OCI-LY1 (cell line): ENCODE measurements at regions not wholly inside any gene's neighbourhood (a gene's known extent, or its start where the extent isn't known, plus 50 kb on each side); places are given as distances from the start of the nearest gene placed in this dataset.

Source experiments
- H2AFZ ChIP-seq: fragments of 200-600 bp; sonication (generic), shearing (Covaris generic); 2 replicates; pipeline ENCODE4 v1.6.0; 2014; ENCODE audit warnings: antibody characterized with exemption, mild to moderate bottlenecking, low read length
- H3F3A ChIP-seq: fragments of 200-600 bp; sonication (generic), shearing (Covaris generic); 2 replicates; pipeline ENCODE4 v1.6.0; 2014; ENCODE audit warnings: mild to moderate bottlenecking, antibody characterized with exemption, low read length, moderate library complexity; ENCODE audit not compliant: insufficient read depth
- H3K27ac ChIP-seq: fragments of 200-600 bp; sonication (generic); 2 replicates; pipeline ENCODE4 v1.5.1; 2014; ENCODE audit warnings: low read length, mixed run types, mild to moderate bottlenecking, low read depth; ENCODE audit not compliant: poor library complexity, severe bottlenecking
- H3K27me3 ChIP-seq: fragments of 200-600 bp; sonication (generic); 2 replicates; pipeline ENCODE4 v1.6.0; 2014; ENCODE audit warnings: antibody characterized with exemption, mild to moderate bottlenecking, low read length, moderate library complexity; ENCODE audit not compliant: insufficient read depth
- H3K36me3 ChIP-seq: fragments of 200-600 bp; sonication (generic); 2 replicates; pipeline ENCODE4 v1.6.1; 2014; ENCODE audit warnings: mild to moderate bottlenecking, antibody characterized with exemption, low read length, moderate library complexity, mixed read lengths; ENCODE audit not compliant: insufficient read depth
- H3K4me1 ChIP-seq: fragments of 200-600 bp; sonication (generic); 2 replicates; pipeline ENCODE4 v1.5.1; 2014; ENCODE audit warnings: mild to moderate bottlenecking, low read length, moderate library complexity; ENCODE audit not compliant: insufficient read depth, severe bottlenecking
- H3K4me2 ChIP-seq: fragments of 200-600 bp; sonication (generic), shearing (Covaris generic); 2 replicates; pipeline ENCODE4 v1.6.1; 2014; ENCODE audit warnings: low read length
- H3K4me3 ChIP-seq: fragments of 200-600 bp; sonication (generic); 2 replicates; pipeline ENCODE4 v1.5.1; 2014; ENCODE audit warnings: low read length, low read depth, mild to moderate bottlenecking, mixed read lengths; ENCODE audit not compliant: poor library complexity, severe bottlenecking
- H3K79me2 ChIP-seq: fragments of 200-600 bp; shearing (Covaris generic); 2 replicates; pipeline ENCODE4 v1.6.1; 2016; ENCODE audit warnings: mixed run types, low read length, mixed read lengths; ENCODE audit not compliant: insufficient read depth
- H3K9ac ChIP-seq: fragments of 200-600 bp; sonication (generic), shearing (Covaris generic); 2 replicates; pipeline ENCODE4 v1.6.1; 2014; ENCODE audit warnings: mild to moderate bottlenecking, low read length, mixed read lengths
- H3K9me2 ChIP-seq: fragments of 200-600 bp; sonication (generic), shearing (Covaris generic); 2 replicates; pipeline ENCODE4 v1.6.1; 2014; ENCODE audit warnings: low read depth, mild to moderate bottlenecking, low read length, mixed read lengths
- H3K9me3 ChIP-seq: fragments of 200-600 bp; shearing (Covaris generic); 2 replicates; pipeline ENCODE4 v1.6.1; 2014; ENCODE audit warnings: low read length, mixed read lengths
- H4K20me1 ChIP-seq: fragments of 200-600 bp; sonication (generic), shearing (Covaris generic); 2 replicates; pipeline ENCODE4 v1.6.0; 2016; ENCODE audit warnings: mild to moderate bottlenecking, low read length; ENCODE audit not compliant: insufficient read depth
- EZH2 ChIP-seq: fragments of 200-600 bp; sonication (generic), shearing (Covaris generic); IDR thresholded peaks from 2 replicates; pipeline ENCODE4 v1.8.0; 2017; ENCODE audit warnings: borderline replicate concordance, mixed run types, mild to moderate bottlenecking, antibody characterized with exemption, low read length, moderate library complexity, mixed read lengths
- TF ChIP-seq, protein P1 (sequence below): fragments of 200-600 bp; sonication (generic), shearing (Covaris generic); IDR thresholded peaks from 2 replicates; pipeline ENCODE4 v1.5.1; 2017; ENCODE audit warnings: mild to moderate bottlenecking, antibody characterized with exemption, low read length, moderate library complexity, mixed read lengths

DNA sequence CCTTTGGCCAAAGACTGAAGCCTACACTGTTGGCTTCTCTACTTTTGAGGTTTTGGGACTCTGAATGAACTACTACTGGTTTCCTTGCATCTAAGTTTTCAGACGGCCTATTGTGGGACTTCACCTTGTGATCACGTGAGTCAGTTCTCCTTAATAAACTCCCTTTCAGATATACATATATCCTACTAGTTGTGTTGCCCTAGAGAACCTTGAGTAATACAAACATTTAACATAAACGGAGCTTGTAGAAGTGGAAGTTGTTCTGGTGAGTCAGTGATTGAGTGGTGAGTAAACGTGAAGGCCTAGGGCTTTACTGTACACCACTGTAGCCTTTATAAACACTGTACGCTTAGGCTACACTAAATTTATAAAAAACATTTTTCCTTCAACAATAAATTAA, 107.2 kb upstream of the CDH2 start:
- H3F3A ChIP-seq, result no peaks in the 10 kb centered on the region
- H3K4me3 ChIP-seq, result no peak overlapping the region
- H3K9me2 ChIP-seq, result no peaks in the 10 kb centered on the region
- H3K79me2 ChIP-seq, result no peaks in the 10 kb centered on the region
- H3K9me3 ChIP-seq, result no peaks in the 10 kb centered on the region
- H3K27ac ChIP-seq, result no peak overlapping the region
- no peak overlapping the region for H2AFZ ChIP-seq
- no peak overlapping the region for H3K4me2 ChIP-seq
- H3K36me3 ChIP-seq, result no peaks in the 10 kb centered on the region
- no peaks in the 10 kb centered on the region for H3K4me1 ChIP-seq
- H4K20me1 ChIP-seq, result no peaks in the 10 kb centered on the region
- no peak overlapping the region for H3K9ac ChIP-seq
- TF ChIP-seq, protein P1, sequence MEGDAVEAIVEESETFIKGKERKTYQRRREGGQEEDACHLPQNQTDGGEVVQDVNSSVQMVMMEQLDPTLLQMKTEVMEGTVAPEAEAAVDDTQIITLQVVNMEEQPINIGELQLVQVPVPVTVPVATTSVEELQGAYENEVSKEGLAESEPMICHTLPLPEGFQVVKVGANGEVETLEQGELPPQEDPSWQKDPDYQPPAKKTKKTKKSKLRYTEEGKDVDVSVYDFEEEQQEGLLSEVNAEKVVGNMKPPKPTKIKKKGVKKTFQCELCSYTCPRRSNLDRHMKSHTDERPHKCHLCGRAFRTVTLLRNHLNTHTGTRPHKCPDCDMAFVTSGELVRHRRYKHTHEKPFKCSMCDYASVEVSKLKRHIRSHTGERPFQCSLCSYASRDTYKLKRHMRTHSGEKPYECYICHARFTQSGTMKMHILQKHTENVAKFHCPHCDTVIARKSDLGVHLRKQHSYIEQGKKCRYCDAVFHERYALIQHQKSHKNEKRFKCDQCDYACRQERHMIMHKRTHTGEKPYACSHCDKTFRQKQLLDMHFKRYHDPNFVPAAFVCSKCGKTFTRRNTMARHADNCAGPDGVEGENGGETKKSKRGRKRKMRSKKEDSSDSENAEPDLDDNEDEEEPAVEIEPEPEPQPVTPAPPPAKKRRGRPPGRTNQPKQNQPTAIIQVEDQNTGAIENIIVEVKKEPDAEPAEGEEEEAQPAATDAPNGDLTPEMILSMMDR, result no peak
- no peaks in the 10 kb centered on the region for H3K27me3 ChIP-seq

DNA sequence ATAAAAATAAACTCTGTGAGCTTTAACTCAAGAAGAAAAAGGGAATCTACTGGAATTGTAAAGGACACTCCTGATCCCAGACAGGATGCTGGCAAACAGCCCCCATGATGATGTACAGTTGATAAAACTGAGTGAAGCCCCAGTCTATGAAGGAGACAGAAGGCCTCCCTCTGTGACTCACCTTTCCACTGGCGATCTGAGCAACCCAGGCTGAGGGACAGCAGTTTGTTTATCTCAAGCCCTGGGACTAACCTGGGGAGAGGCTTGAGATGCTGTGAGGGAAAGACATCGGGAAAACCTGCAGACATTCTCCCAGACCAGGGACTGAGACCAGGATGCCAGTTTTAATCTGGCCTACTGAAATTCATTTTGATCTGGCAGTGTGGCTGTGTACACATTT, 104.5 kb upstream of the CDH2 start:
- no peak overlapping the region for H3K27ac ChIP-seq
- H3F3A ChIP-seq, result no peaks in the 10 kb centered on the region
- H3K4me2 ChIP-seq, result no peak overlapping the region
- H3K9me3 ChIP-seq, result no peaks in the 10 kb centered on the region
- no peaks in the 10 kb centered on the region for H4K20me1 ChIP-seq
- H3K9ac ChIP-seq, result no peak overlapping the region
- no peaks in the 10 kb centered on the region for H3K79me2 ChIP-seq
- TF ChIP-seq, protein P1, result no peak
- TF ChIP-seq EZH2, result no peak
- H3K9me2 ChIP-seq, result no peaks in the 10 kb centered on the region
- no peaks in the 10 kb centered on the region for H3K27me3 ChIP-seq
- H3K4me1 ChIP-seq, result no peaks in the 10 kb centered on the region
- H2AFZ ChIP-seq, result no peak overlapping the region
- no peaks in the 10 kb centered on the region for H3K36me3 ChIP-seq
- no peak overlapping the region for H3K4me3 ChIP-seq

DNA sequence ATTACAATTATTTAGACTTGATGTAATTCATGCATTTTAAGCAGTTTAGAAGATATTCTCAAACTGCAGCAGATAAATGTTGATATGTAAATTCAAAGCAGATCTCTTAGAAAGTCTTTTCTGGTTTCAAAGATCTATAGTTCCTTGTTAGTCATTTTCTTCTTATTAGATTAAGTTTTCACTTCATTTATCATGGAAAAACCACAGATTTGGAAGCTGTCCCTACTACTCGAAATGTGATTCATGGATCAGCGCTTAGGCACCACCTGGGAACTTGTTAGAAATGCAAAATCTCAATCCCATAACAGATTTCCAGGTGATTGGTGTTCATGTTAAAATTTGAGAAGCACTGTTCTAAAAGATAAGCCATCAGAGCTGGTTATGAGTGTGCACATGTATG, 92.8 kb upstream of the CDH2 start:
- TF ChIP-seq EZH2, result no peak
- TF ChIP-seq, protein P1, result no peak
- H2AFZ ChIP-seq, result no peak overlapping the region
- no peaks in the 10 kb centered on the region for H3K79me2 ChIP-seq
- H3K9me3 ChIP-seq, result no peaks in the 10 kb centered on the region
- no peak overlapping the region for H3K27ac ChIP-seq
- H3F3A ChIP-seq, result no peaks in the 10 kb centered on the region
- no peaks in the 10 kb centered on the region for H3K36me3 ChIP-seq
- no peaks in the 10 kb centered on the region for H3K27me3 ChIP-seq
- H4K20me1 ChIP-seq, result no peaks in the 10 kb centered on the region
- no peaks in the 10 kb centered on the region for H3K4me1 ChIP-seq
- H3K9me2 ChIP-seq, result no peaks in the 10 kb centered on the region
- no peak overlapping the region for H3K9ac ChIP-seq
- H3K4me2 ChIP-seq, result no peak overlapping the region
- no peak overlapping the region for H3K4me3 ChIP-seq
